Activated CD4-positive, alpha-beta T cell treated with anti-CD3 and anti-CD28 coated beads for 1 hour (primary cell): ENCODE measurements at regions not wholly inside any gene's neighbourhood (a gene's known extent, or its start where the extent isn't known, plus 50 kb on each side); places are given as distances from the start of the nearest gene placed in this dataset.

ENCODE experiments used
- DNase-seq: peaks from one replicate; pipeline ENCODE4 v3.0.0-alpha.2; 2020

DNA sequence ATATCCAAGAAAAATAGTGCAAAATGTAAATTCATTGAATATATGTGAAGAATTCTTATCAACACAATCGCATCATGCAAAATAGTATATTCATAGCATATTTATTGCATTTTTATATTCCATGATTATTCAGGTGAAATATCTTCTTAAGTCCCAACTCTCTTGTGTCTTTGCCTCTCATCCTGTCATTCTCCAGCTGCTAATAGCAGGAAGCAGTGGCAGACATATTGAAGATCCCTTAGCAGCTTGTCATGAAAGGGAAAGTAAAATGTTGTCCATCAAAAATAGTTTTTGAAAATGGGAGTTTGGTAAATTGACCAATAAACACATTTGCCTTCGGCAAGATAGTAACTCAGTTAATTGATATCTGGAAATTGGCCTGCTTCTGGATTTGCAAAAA, 265.3 kb upstream of the TGFBR2 start:
- no peak for DNase-seq

GRCh38 chr3:30341851-30342250, 264.6 kb upstream of the TGFBR2 start:
- DNase-seq = no peak

GRCh38 chr3:30342318-30343060, 263.9 kb upstream of the TGFBR2 start:
- no peak for DNase-seq

DNA sequence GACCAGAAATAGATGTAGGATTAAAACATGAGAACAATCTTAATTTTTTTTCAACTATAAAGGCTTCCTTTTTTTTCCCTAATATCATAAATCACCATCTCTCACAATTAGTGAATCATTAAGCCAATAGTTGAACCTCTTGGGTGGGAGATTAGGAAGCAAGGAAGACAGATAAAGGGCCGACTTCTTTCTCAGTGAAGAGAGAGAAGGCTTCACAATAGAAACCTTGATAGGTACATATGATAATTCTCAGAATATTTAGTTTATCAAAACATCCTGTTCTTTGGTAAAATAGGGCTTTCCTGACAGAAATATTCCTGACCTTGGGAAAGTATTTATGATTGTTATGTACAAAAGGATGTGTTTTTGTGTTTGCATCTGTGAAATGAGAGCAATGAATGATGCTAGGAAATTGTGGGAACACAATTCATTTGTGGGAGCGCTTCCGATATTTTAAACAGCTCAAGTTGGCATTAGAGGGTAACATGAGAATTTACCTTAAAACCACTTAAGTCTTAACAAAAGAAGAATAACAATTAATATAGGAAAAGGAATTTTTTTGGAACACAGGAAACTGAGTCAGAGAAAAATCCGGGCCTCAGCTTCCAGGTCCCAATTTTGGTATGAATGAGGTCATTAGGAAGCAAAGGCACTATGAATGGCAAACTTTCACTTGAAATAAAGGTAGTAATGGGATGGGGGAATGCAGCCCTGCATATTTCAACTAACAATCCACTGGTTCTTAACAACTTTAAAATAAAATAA, 263.2 kb upstream of the TGFBR2 start:
- DNase-seq = no peak

GRCh38 chr3:30343861-30344260, 262.5 kb upstream of the TGFBR2 start:
- DNase-seq = no peak

- DNase-seq = no peak
These were observed 262.1 kb upstream of the TGFBR2 start for GRCh38 chr3:30344288-30344687.

- DNase-seq = no peak
These were observed 259.5 kb upstream of the TGFBR2 start for GRCh38 chr3:30346933-30347320.

DNA sequence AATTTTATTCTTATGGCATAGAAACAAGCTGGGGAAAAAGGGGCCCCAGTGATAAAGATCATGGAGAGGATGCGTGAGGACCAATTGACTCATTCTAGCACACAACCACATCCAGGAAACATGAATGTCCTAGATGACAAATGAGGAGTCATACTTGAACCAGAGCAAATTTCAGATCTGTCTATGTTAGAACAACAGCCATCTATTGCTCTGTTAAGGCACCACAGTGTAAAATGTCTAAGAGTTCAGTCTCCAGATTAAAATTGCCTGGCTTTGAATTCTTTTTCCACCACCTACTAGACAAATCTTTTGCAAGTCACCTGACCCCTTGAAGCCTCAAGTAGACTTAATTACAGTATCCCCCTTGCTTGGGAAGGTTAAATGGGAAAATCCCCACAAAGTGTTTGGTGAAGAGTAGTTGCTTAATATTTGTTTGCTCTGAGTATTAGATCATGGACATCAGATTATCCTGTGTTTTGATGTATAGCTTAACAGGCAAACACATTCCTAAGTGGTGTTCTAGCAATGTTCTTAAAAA, 258.7 kb upstream of the TGFBR2 start:
- no peak for DNase-seq

GRCh38 chr3:30349507-30349906, 256.9 kb upstream of the TGFBR2 start:
- DNase-seq = no peak

GRCh38 chr3:30350011-30350410, 256.4 kb upstream of the TGFBR2 start:
- no peak for DNase-seq

- DNase-seq = no peak
These were observed 255.5 kb upstream of the TGFBR2 start for GRCh38 chr3:30350901-30351300.

- no peak for DNase-seq
These were observed 253.7 kb upstream of the TGFBR2 start for GRCh38 chr3:30352410-30353318.

GRCh38 chr3:30353711-30354467, 252.5 kb upstream of the TGFBR2 start:
- peak; percentile 20 for DNase-seq

DNA sequence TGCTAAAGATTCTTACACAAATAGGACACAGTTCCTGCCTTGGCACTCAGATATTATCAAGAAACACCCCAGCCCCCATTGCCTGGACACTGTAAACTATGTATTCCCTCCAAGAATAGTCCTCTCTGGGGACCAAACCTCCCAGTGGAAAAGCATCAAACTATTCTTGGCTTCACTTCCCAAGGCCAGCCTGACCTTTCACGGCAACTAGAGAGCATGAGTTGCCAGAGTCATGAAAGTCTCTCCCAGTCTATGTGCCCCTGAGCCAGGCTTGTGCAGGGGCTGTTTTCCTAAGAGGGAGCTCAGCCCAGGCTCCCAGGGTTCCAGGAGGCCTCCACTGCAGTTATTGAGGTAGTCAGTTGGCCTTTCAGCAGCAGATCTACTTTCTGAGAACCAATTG, 251.9 kb upstream of the TGFBR2 start:
- no peak for DNase-seq

- no peak for DNase-seq
These were observed 251.4 kb upstream of the TGFBR2 start for GRCh38 chr3:30354972-30355371.

GRCh38 chr3:30355622-30356021, 250.8 kb upstream of the TGFBR2 start:
- DNase-seq = no peak

- no peak for DNase-seq
These were observed 249.3 kb upstream of the TGFBR2 start for GRCh38 chr3:30356866-30357753.

DNA sequence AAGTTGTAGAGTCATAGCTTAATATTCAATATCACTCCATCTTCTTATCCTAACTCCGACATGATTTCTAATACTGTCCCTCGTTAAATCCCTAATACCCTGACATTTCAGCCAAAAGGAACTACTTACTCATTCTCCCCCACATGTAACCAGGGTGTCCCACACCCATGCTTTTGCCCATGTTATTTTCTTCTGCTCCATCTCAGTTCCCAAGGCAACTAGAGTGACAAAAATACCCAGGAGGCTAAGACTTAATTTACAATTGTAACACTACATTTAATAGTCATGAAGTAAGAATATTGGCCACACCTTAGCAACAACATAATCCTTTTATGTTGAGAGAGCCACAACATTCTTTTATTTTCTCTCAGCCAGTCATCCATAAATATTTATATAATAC, 248.5 kb upstream of the TGFBR2 start:
- DNase-seq = no peak

GRCh38 chr3:30358871-30359270, 247.5 kb upstream of the TGFBR2 start:
- DNase-seq = no peak

DNA sequence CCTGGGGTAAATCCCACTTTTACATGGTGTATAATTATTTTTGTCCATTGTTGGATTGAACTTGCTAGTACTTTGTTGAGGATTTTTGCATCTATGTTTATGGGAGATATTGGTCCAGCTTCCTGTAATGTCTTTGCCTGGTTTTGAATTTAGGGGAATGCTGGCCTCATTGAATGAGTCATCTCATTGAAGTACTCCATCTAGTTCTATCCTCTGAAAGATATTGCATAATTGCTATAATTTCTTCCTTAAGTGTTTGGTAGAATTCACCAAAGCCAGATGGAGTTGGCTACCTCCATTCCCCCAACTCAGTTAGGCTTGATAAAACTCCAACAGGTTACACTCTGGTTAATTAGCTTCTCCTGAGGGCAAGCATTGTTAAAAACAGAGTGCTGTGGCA, 237.4 kb upstream of the TGFBR2 start:
- DNase-seq = no peak

- no peak for DNase-seq
These were observed 235.6 kb upstream of the TGFBR2 start for GRCh38 chr3:30370681-30371271.
